HEK293 (cell line): ENCODE measurements at regions not wholly inside any gene's neighbourhood (a gene's known extent, or its start where the extent isn't known, plus 50 kb on each side); places are given as distances from the start of the nearest gene placed in this dataset.

Experiments used
- ATF2 ChIP-seq: fragments of 450-650 bp; formaldehyde crosslinking; IDR thresholded peaks from 2 replicates; pipeline ENCODE4 v1.5.1; 2016; ENCODE audit warnings: missing biosample characterization, missing genetic modification characterization, low read depth
- CTCF ChIP-seq: fragments of 450-650 bp; formaldehyde crosslinking; IDR thresholded peaks from 2 replicates; pipeline ENCODE4 v1.5.1; 2016; ENCODE audit warnings: missing biosample characterization, missing genetic modification characterization
- SCRT2 ChIP-seq: fragments of 450-650 bp; formaldehyde crosslinking; IDR thresholded peaks from 2 replicates; pipeline ENCODE4 v1.5.1; 2016; ENCODE audit warnings: missing biosample characterization, missing genetic modification characterization
- SP2 ChIP-seq: fragments of 450-650 bp; formaldehyde crosslinking; IDR thresholded peaks from 2 replicates; pipeline ENCODE4 v1.5.1; 2016; ENCODE audit warnings: missing biosample characterization, missing genetic modification characterization
- ZBTB48 ChIP-seq: fragments of 450-650 bp; formaldehyde crosslinking; IDR thresholded peaks from 2 replicates; pipeline ENCODE4 v1.5.1; 2016; ENCODE audit warnings: missing biosample characterization, missing genetic modification characterization
- ZBTB8A ChIP-seq: fragments of 450-650 bp; formaldehyde crosslinking; IDR thresholded peaks from 2 replicates; pipeline ENCODE4 v1.5.1; 2016; ENCODE audit warnings: missing biosample characterization, missing genetic modification characterization
- ZNF140 ChIP-seq: fragments of 450-650 bp; formaldehyde crosslinking; IDR thresholded peaks from 2 replicates; pipeline ENCODE4 v1.5.1; 2016; ENCODE audit warnings: missing biosample characterization, missing genetic modification characterization
- ZNF18 ChIP-seq: fragments of 450-650 bp; formaldehyde crosslinking; IDR thresholded peaks from 2 replicates; pipeline ENCODE4 v1.5.1; 2016; ENCODE audit warnings: missing biosample characterization, missing genetic modification characterization

- TF ChIP-seq SCRT2, result no peak
- TF ChIP-seq SP2, result no peak
- no peak for TF ChIP-seq ZNF18 (tag by site-specific recombination)
- TF ChIP-seq CTCF (tag by site-specific recombination), result no peak
- no peak for TF ChIP-seq ZBTB8A (tag by site-specific recombination)
- TF ChIP-seq ZNF140 (tag by site-specific recombination), result no peak
- no peak for TF ChIP-seq ATF2 (tag by site-specific recombination)
- TF ChIP-seq ZBTB48, result no peak
Observed at GRCh38 chr17:71983828-71984227, 137.0 kb upstream of the SOX9 start.
